ENCODE measurements at regions not wholly inside any gene's neighbourhood (a gene's known extent, or its start where the extent isn't known, plus 50 kb on each side); places are given as distances from the start of the nearest gene placed in this dataset.

GRCh38 chr18:2312440-2312839 lies 258.9 kb downstream of the METTL4 start:
- no peak overlapping the region for H3K27ac Mint-ChIP-seq
- H3K36me3 Mint-ChIP-seq (ENCODE audit: insufficient read depth): no peaks in the 10 kb centered on the region
- DNase-seq (ENCODE audit: low spot score, unreplicated experiment): no peak
- peaks cover 20% of the 10 kb centered on the region for H3K4me1 Mint-ChIP-seq (ENCODE audit: low read depth)
- TF ChIP-seq CTCF (IDR thresholded peaks at IDR 0.05; ENCODE audit: unreplicated experiment): no peak
- no peak overlapping the region for H3K4me3 Mint-ChIP-seq (ENCODE audit: low read depth)
- peaks cover 3% of the 10 kb centered on the region for H3K27me3 Mint-ChIP-seq
- H3K9me3 Mint-ChIP-seq (ENCODE audit: low read depth): no peaks in the 10 kb centered on the region

GRCh38 chr18:2313332-2313731 lies 258.0 kb downstream of the METTL4 start:
- Mint-ChIP-seq H3K27me3 (no peaks in the 10 kb centered on the region), H3K36me3 (ENCODE audit: insufficient read depth) (no peaks in the 10 kb centered on the region), H3K27ac (no peak overlapping the region), H3K4me1 (ENCODE audit: low read depth) (peaks cover 22% of the 10 kb centered on the region), H3K9me3 (ENCODE audit: low read depth) (no peaks in the 10 kb centered on the region), H3K4me3 (ENCODE audit: low read depth) (no peak overlapping the region)
- no peak for TF ChIP-seq CTCF (IDR thresholded peaks at IDR 0.05; ENCODE audit: unreplicated experiment)
- DNase-seq (ENCODE audit: low spot score, unreplicated experiment): no peak

- no peak overlapping the region for H3K4me3 Mint-ChIP-seq (ENCODE audit: low read depth)
- no peaks in the 10 kb centered on the region for H3K36me3 Mint-ChIP-seq (ENCODE audit: insufficient read depth)
- TF ChIP-seq CTCF (IDR thresholded peaks at IDR 0.05; ENCODE audit: unreplicated experiment): no peak
- peaks cover 22% of the 10 kb centered on the region for H3K4me1 Mint-ChIP-seq (ENCODE audit: low read depth)
- H3K27me3 Mint-ChIP-seq: no peaks in the 10 kb centered on the region
- no peak for DNase-seq (ENCODE audit: low spot score, unreplicated experiment)
- peaks cover 11% of the 10 kb centered on the region for H3K9me3 Mint-ChIP-seq (ENCODE audit: low read depth)
- H3K27ac Mint-ChIP-seq: no peak overlapping the region
Observed at GRCh38 chr18:2316082-2316750, 255.1 kb downstream of the METTL4 start.

GRCh38 chr18:2316751-2317696 lies 254.3 kb downstream of the METTL4 start:
- Mint-ChIP-seq H3K4me3 (ENCODE audit: low read depth) (peak overlapping the region; percentile 15), H3K36me3 (ENCODE audit: insufficient read depth) (no peaks in the 10 kb centered on the region)
- no peak for DNase-seq (ENCODE audit: low spot score, unreplicated experiment)

More at GRCh38 chr18:2316751-2317696, 254.3 kb downstream of the METTL4 start:
- TF ChIP-seq CTCF (IDR thresholded peaks at IDR 0.05; ENCODE audit: unreplicated experiment): no peak
- H3K9me3 Mint-ChIP-seq (ENCODE audit: low read depth): peaks cover 11% of the 10 kb centered on the region
- no peak overlapping the region for H3K27ac Mint-ChIP-seq
- no peaks in the 10 kb centered on the region for H3K27me3 Mint-ChIP-seq
- H3K4me1 Mint-ChIP-seq (ENCODE audit: low read depth): peaks cover 22% of the 10 kb centered on the region
